Brain microvascular endothelial cell (primary cell): ENCODE measurements at regions not wholly inside any gene's neighbourhood (a gene's known extent, or its start where the extent isn't known, plus 50 kb on each side); places are given as distances from the start of the nearest gene placed in this dataset.
A peak's percentile ranks its signal among the peaks of the same experiment; 100 is the strongest.

ENCODE experiments used
- DNase-seq: peaks from one replicate; pipeline ENCODE4 v3.0.0-alpha.2; 2020
- H3K27ac ChIP-seq: fragments of 250-450 bp; sonication (Bioruptor Pico); 2 replicates; pipeline ENCODE4 v1.5.1; 2020; ENCODE audit warnings: mild to moderate bottlenecking, moderate library complexity
- H3K27me3 ChIP-seq: fragments of 250-450 bp; sonication (Bioruptor Pico); replicated peaks from 2 replicates; pipeline ENCODE4 v1.5.1; 2020; ENCODE audit warnings: mild to moderate bottlenecking
- H3K36me3 ChIP-seq: fragments of 250-450 bp; sonication (Bioruptor Pico); replicated peaks from 2 replicates; pipeline ENCODE4 v1.5.1; 2020; ENCODE audit warnings: mild to moderate bottlenecking
- H3K4me3 ChIP-seq: 2 replicates; pipeline ENCODE4 v1.5.1; 2011; ENCODE audit warnings: low read depth, mild to moderate bottlenecking, control low read depth, low read length, moderate library complexity
- in situ Hi-C: cut with HindIII; loops from 2 replicates; pipeline ENCODE4 v1.10.0; 2017; ENCODE audit warnings: low sequenced_read_pairs, low pct_ligation_motif_present
- TF ChIP-seq, protein P1 (sequence below): IDR thresholded peaks from 2 replicates; pipeline ENCODE4 v1.5.1; 2011; ENCODE audit warnings: low read depth, mild to moderate bottlenecking, moderate library complexity, low read length, control low read depth, inconsistent platforms; ENCODE audit errors: missing control alignments

DNA sequence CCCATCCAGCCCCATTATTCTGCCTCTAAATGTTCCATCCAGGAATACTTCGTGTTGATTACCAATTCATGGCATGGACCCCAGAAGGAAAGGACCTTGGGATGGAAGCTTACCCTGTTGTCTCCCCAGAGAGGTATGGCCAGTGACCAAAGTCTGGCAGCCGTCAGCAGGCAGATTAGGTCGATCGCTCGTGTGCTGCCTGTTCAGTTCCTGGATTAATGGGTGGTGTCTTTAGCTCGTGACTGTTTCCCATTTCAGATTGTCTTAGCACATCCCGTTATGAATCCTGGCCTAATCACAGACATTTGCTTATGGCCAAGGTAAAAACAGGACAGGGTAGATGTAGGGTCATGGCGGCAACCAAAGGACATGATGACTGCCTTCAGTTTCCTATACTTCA is 122.9 kb upstream of the NTF3 start:
- no peak overlapping the region for H3K27ac ChIP-seq
- in situ Hi-C loops, result no loop called here
- TF ChIP-seq, protein P1, sequence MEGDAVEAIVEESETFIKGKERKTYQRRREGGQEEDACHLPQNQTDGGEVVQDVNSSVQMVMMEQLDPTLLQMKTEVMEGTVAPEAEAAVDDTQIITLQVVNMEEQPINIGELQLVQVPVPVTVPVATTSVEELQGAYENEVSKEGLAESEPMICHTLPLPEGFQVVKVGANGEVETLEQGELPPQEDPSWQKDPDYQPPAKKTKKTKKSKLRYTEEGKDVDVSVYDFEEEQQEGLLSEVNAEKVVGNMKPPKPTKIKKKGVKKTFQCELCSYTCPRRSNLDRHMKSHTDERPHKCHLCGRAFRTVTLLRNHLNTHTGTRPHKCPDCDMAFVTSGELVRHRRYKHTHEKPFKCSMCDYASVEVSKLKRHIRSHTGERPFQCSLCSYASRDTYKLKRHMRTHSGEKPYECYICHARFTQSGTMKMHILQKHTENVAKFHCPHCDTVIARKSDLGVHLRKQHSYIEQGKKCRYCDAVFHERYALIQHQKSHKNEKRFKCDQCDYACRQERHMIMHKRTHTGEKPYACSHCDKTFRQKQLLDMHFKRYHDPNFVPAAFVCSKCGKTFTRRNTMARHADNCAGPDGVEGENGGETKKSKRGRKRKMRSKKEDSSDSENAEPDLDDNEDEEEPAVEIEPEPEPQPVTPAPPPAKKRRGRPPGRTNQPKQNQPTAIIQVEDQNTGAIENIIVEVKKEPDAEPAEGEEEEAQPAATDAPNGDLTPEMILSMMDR, result no peak

DNA sequence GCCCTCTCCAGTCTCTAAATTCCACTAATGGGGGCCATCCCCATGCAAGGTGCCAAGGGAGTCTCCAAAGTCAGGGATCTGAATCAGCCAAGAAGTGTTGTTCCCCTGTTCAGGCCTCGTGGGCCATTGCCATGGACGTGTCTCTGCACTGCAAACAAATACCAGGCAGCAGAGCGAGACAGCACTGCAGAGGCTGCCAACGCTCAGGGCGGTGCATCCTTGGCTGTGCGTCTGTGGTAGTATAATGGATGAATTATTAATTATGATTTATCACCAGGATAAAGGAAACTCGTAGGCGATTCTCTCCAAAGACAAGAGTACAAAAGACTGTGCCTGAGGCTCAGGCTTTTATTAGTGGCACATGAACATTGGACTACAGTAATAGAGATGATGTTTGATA is 122.3 kb upstream of the NTF3 start:
- in situ Hi-C loops, result no loop called here
- Histone ChIP-seq H3K27me3 (no peaks in the 10 kb centered on the region), H3K27ac (no peak overlapping the region), H3K36me3 (no peaks in the 10 kb centered on the region), H3K4me3 (no peak overlapping the region)
- no peak for DNase-seq
- TF ChIP-seq, protein P1, result no peak

More for the DNA sequence above, 122.9 kb upstream of the NTF3 start:
- Histone ChIP-seq H3K36me3 (no peaks in the 10 kb centered on the region), H3K4me3 (no peak overlapping the region), H3K27me3 (no peaks in the 10 kb centered on the region)
- DNase-seq, result no peak

DNA sequence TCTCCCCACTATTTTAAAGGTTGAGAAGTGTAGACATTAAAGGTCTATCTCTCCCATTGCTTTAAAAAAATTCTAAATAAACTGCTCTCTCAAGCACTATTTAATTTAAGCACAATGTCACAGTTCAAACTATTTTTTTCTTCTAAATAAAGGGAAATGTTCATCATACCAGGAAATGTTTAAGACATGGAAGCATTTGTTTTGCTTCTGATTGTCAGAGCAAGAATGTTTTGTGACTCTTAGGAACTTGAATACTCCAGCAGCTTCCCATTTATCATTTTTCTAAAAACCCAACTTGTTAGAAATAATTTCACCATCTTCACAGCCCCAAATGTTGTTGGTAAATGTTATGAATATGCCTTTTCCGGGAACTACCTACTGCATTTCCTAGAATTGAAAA is 121.8 kb upstream of the NTF3 start:
- TF ChIP-seq, protein P1, result no peak
- in situ Hi-C loops, result no loop called here
- no peaks in the 10 kb centered on the region for H3K27me3 ChIP-seq
- no peak overlapping the region for H3K27ac ChIP-seq
- no peak for DNase-seq
- no peaks in the 10 kb centered on the region for H3K36me3 ChIP-seq
- H3K4me3 ChIP-seq, result no peak overlapping the region

DNA sequence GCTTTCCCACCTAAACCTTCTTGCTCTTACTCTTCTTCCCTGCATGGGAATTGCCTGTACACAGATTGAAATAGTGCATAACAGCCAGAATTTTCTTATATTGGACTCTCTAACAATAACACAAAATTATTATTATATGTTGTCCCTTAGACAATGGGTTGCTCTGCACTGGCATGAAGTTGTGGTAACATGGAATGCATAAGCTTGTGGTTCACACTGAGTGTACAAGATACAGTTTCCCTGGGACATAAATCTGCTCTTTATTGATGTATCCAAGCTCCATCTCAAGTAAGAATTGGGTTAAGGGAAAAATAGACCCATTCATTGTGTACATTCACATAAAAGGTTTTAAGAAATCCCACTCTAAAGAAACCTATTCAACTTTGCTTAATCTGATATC is 114.4 kb upstream of the NTF3 start:
- no peak overlapping the region for H3K4me3 ChIP-seq
- in situ Hi-C loops, result no loop called here
- H3K27ac ChIP-seq, result no peak overlapping the region
- H3K27me3 ChIP-seq, result no peaks in the 10 kb centered on the region
- no peaks in the 10 kb centered on the region for H3K36me3 ChIP-seq
- TF ChIP-seq, protein P1, result no peak
- no peak for DNase-seq

DNA sequence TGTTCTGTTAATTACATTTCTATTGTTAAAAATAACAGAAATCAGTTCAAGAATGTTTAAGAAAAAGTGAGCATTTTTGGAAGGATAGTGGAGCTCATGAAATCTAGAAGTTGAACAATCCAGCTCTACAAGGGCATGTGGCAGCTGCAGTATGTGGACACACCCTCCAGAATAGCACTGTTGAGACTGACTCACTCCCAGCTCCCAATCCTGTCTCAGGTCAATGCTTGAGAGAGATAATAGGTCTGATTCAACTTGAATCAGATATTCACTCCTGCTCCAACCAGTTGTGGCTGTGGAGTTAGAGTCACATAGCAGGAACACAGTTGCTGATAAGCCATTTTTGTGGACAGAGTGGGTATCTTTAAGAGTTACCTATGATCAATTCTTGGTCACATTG is 113.0 kb upstream of the NTF3 start:
- peak; percentile 75 for DNase-seq
- in situ Hi-C loops, result no loop called here
- H3K4me3 ChIP-seq, result no peak overlapping the region
- no peaks in the 10 kb centered on the region for H3K27me3 ChIP-seq
- TF ChIP-seq, protein P1, result no peak
- no peaks in the 10 kb centered on the region for H3K36me3 ChIP-seq
- no peak overlapping the region for H3K27ac ChIP-seq

DNA sequence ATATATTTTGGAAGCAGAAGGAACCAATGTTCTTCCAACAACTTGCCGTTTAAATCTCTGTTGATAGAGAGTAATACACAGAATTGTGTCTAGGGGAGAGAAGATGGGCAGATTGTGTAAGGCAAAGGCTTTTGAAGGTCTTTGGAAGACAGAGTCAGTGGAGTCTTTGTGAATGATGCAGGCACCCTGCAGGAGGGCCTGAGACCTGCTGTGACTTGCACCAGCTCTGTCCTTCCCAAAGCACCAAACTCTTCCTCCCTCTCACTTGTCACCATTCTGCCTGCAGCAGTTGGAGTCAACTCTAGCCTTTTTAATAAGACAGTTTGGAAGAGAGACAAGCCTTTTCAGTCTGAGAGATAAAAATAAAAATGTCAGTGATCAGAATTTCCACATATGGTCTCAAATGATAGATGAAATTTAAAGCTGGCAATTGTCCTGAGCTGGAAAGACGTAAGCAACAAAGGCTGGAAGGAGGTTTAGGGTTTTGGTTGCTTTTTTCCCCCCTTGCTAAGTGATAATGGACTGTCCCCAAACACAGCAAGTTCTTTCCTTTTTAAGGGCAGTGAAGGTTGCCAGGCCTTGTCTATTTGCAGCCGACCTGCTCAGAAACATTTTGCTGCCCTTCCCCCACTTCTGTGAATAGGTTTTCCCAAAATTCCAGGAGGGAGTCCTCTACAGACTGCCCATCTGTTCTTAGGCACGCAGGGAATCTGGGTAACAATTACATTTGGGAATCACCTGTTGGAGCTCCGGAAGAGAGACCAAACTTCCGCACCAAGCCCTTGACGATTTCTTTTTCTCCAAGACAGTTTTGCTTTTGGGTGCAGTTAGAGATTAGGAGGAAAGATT is 103.0 kb upstream of the NTF3 start:
- Histone ChIP-seq H3K27ac (no peak overlapping the region), H3K4me3 (no peak overlapping the region), H3K27me3 (no peaks in the 10 kb centered on the region), H3K36me3 (no peaks in the 10 kb centered on the region)
- no peak for DNase-seq
- in situ Hi-C loops, result no loop called here
- TF ChIP-seq, protein P1, result no peak
